Tibial nerve (tissue), 3 donors: ENCODE measurements at regions not wholly inside any gene's neighbourhood (a gene's known extent, or its start where the extent isn't known, plus 50 kb on each side); places are given as distances from the start of the nearest gene placed in this dataset.

Source experiments
- POLR2A ChIP-seq, 2 donors: fragments of 450-650 bp; IDR thresholded peaks; one replicate each; pipeline ENCODE4 v1.6.1; 2017; ENCODE audit warnings: antibody characterized with exemption in 2 of 2, mild to moderate bottlenecking in 2 of 2, moderate library complexity in 2 of 2
- TF ChIP-seq, protein P1 (sequence below), 5 experiments: fragments of 200-600 bp in 3 of 5; fragments of 450-650 bp in 2 of 5; sonication (generic) in 3 of 5; IDR thresholded peaks; one replicate each; pipeline ENCODE4 v1.5.1; 2016 to 2019; ENCODE audit warnings: antibody characterized with exemption in 5 of 5, mild to moderate bottlenecking in 3 of 5, moderate library complexity in 2 of 5

DNA sequence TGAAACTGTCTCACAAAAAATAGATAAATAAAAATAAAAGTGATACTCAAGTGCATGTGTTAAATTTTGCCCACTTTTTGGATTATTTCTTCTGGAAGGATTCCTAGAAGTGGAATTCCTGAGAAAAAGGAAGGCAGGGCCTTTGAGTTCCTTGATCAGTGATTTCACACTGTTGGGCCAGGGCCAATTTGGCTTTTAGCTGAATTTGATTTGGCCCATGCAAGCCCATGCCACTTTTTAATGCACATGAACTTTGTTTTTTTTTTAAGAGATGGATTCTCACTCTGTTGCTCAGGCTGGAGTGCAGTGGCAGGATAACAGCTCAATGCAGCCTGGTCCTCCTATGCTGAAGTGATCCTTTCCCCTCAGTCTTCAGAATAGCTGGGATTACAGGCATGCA is 96.3 kb downstream of the TNFRSF13B start:
- TF ChIP-seq, protein P1, sequence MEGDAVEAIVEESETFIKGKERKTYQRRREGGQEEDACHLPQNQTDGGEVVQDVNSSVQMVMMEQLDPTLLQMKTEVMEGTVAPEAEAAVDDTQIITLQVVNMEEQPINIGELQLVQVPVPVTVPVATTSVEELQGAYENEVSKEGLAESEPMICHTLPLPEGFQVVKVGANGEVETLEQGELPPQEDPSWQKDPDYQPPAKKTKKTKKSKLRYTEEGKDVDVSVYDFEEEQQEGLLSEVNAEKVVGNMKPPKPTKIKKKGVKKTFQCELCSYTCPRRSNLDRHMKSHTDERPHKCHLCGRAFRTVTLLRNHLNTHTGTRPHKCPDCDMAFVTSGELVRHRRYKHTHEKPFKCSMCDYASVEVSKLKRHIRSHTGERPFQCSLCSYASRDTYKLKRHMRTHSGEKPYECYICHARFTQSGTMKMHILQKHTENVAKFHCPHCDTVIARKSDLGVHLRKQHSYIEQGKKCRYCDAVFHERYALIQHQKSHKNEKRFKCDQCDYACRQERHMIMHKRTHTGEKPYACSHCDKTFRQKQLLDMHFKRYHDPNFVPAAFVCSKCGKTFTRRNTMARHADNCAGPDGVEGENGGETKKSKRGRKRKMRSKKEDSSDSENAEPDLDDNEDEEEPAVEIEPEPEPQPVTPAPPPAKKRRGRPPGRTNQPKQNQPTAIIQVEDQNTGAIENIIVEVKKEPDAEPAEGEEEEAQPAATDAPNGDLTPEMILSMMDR (IDR thresholded peaks at IDR 0.05) = no peak
- no peak for TF ChIP-seq POLR2A (IDR thresholded peaks at IDR 0.05)
